ENCODE measurements at regions not wholly inside any gene's neighbourhood (a gene's known extent, or its start where the extent isn't known, plus 50 kb on each side); places are given as distances from the start of the nearest gene placed in this dataset.
A peak's percentile ranks its signal among the peaks of the same experiment; 100 is the strongest.

GRCh38 chr2:20519309-20519708, 72.4 kb downstream of the RHOB start:
- peaks cover 14% of the 10 kb centered on the region for H3K9me3 Mint-ChIP-seq
- no peaks in the 10 kb centered on the region for H3F3A ChIP-seq (ENCODE audit: low read depth)
- H3K27ac ChIP-seq = no peak overlapping the region
- no peaks in the 10 kb centered on the region for H3K9me3 ChIP-seq (ENCODE audit: low read depth)
- TF ChIP-seq EZH2 (IDR thresholded peaks at IDR 0.05) (no peak), CTCF (IDR thresholded peaks at IDR 0.05) (no peak), EZH2phosphoT487 (IDR thresholded peaks at IDR 0.05) (no peak)
- no peak overlapping the region for H3K4me3 ChIP-seq
- H3K27me3 Mint-ChIP-seq (ENCODE audit: insufficient read depth, low read depth) = peaks cover 8% of the 10 kb centered on the region
- no peak for DNase-seq (ENCODE audit: low spot score)
- H3K9ac ChIP-seq = no peak overlapping the region
- no peak overlapping the region for H3K4me2 ChIP-seq
- H2AFZ ChIP-seq (replicated peaks) = no peak overlapping the region
- H3K79me2 ChIP-seq (ENCODE audit: low read depth) = no peaks in the 10 kb centered on the region
- no peaks in the 10 kb centered on the region for H4K20me1 ChIP-seq (ENCODE audit: low read depth)
- peaks cover 31% of the 10 kb centered on the region for H3K4me1 Mint-ChIP-seq
- peaks cover 2% of the 10 kb centered on the region for H3K36me3 Mint-ChIP-seq
- H3K4me1 ChIP-seq = peaks cover 11% of the 10 kb centered on the region
- no peaks in the 10 kb centered on the region for H3K36me3 ChIP-seq
- H3K27ac Mint-ChIP-seq = peak overlapping the region; percentile 64
- H3K4me3 Mint-ChIP-seq = no peak overlapping the region
- H3K27me3 ChIP-seq = no peaks in the 10 kb centered on the region

GRCh38 chr2:20520128-20520527, 73.3 kb downstream of the RHOB start:
- Mint-ChIP-seq H3K27me3 (ENCODE audit: insufficient read depth, low read depth) (peaks cover 6% of the 10 kb centered on the region), H3K4me1 (peaks cover 39% of the 10 kb centered on the region), H3K4me3 (peak overlapping the region; percentile 6), H3K27ac (peak overlapping the region; percentile 23), H3K9me3 (peaks cover 8% of the 10 kb centered on the region), H3K36me3 (peaks cover under 1% of the 10 kb centered on the region)
- Histone ChIP-seq H3K27ac (no peak overlapping the region), H3K27me3 (no peaks in the 10 kb centered on the region), H3K9me3 (ENCODE audit: low read depth) (no peaks in the 10 kb centered on the region), H3K4me2 (no peak overlapping the region), H3K4me1 (peaks cover 19% of the 10 kb centered on the region), H4K20me1 (ENCODE audit: low read depth) (no peaks in the 10 kb centered on the region), H3K4me3 (no peak overlapping the region), H2AFZ (replicated peaks) (no peak overlapping the region), H3K9ac (no peak overlapping the region), H3K36me3 (no peaks in the 10 kb centered on the region), H3K79me2 (ENCODE audit: low read depth) (no peaks in the 10 kb centered on the region), H3F3A (ENCODE audit: low read depth) (peaks cover 6% of the 10 kb centered on the region)
- TF ChIP-seq EZH2phosphoT487 (IDR thresholded peaks at IDR 0.05) = no peak
- no peak for TF ChIP-seq EZH2 (IDR thresholded peaks at IDR 0.05)
- no peak for TF ChIP-seq CTCF (IDR thresholded peaks at IDR 0.05)
- DNase-seq (ENCODE audit: low spot score) = no peak

- DNase-seq (ENCODE audit: low spot score) = no peak
- H3K27ac Mint-ChIP-seq = no peak overlapping the region
- Histone ChIP-seq H3K4me1 (peaks cover 23% of the 10 kb centered on the region), H4K20me1 (ENCODE audit: low read depth) (no peaks in the 10 kb centered on the region), H3K27ac (no peak overlapping the region), H3K79me2 (ENCODE audit: low read depth) (no peaks in the 10 kb centered on the region), H3K9me3 (ENCODE audit: low read depth) (no peaks in the 10 kb centered on the region), H3F3A (ENCODE audit: low read depth) (peaks cover 8% of the 10 kb centered on the region), H2AFZ (replicated peaks) (no peak overlapping the region), H3K4me2 (no peak overlapping the region), H3K4me3 (no peak overlapping the region), H3K9ac (no peak overlapping the region), H3K36me3 (no peaks in the 10 kb centered on the region), H3K27me3 (no peaks in the 10 kb centered on the region)
- H3K4me1 Mint-ChIP-seq = peaks cover 46% of the 10 kb centered on the region
- no peak for TF ChIP-seq EZH2 (IDR thresholded peaks at IDR 0.05)
- no peak for TF ChIP-seq CTCF (IDR thresholded peaks at IDR 0.05)
- TF ChIP-seq EZH2phosphoT487 (IDR thresholded peaks at IDR 0.05) = no peak
- no peak overlapping the region for H3K4me3 Mint-ChIP-seq
- peaks cover 6% of the 10 kb centered on the region for H3K27me3 Mint-ChIP-seq (ENCODE audit: insufficient read depth, low read depth)
- no peaks in the 10 kb centered on the region for H3K36me3 Mint-ChIP-seq
- no peaks in the 10 kb centered on the region for H3K9me3 Mint-ChIP-seq
Observed at GRCh38 chr2:20521193-20521592, 74.3 kb downstream of the RHOB start.

All from neural progenitor cell (in vitro differentiated cells).